Glutamatergic neuron (in vitro differentiated cells): ENCODE measurements at regions not wholly inside any gene's neighbourhood (a gene's known extent, or its start where the extent isn't known, plus 50 kb on each side); places are given as distances from the start of the nearest gene placed in this dataset.

Experiments
- DNase-seq: peaks from one replicate; pipeline ENCODE4 v3.0.0; 2022
- H3K27ac Mint-ChIP-seq: one replicate; pipeline ENCODE4 v1.8.0; 2020; ENCODE audit warnings: mild to moderate bottlenecking, mixed read lengths, inconsistent platforms; ENCODE audit not compliant: unreplicated experiment
- H3K27me3 Mint-ChIP-seq: one replicate; pipeline ENCODE4 v1.8.0; 2020; ENCODE audit warnings: mild to moderate bottlenecking, moderate library complexity, mixed read lengths, inconsistent platforms; ENCODE audit not compliant: unreplicated experiment
- H3K36me3 Mint-ChIP-seq: one replicate; pipeline ENCODE4 v1.8.0; 2020; ENCODE audit warnings: mild to moderate bottlenecking, mixed read lengths, inconsistent platforms; ENCODE audit not compliant: unreplicated experiment
- H3K4me1 Mint-ChIP-seq: one replicate; pipeline ENCODE4 v1.8.0; 2020; ENCODE audit warnings: mild to moderate bottlenecking, low read depth, mixed read lengths, inconsistent platforms; ENCODE audit not compliant: unreplicated experiment
- H3K4me3 Mint-ChIP-seq: one replicate; pipeline ENCODE4 v1.8.0; 2020; ENCODE audit warnings: mild to moderate bottlenecking, mixed read lengths, inconsistent platforms; ENCODE audit not compliant: unreplicated experiment
- H3K9me3 Mint-ChIP-seq: one replicate; pipeline ENCODE4 v1.8.0; 2020; ENCODE audit warnings: mild to moderate bottlenecking, moderate library complexity, mixed read lengths, inconsistent platforms; ENCODE audit not compliant: unreplicated experiment
- CTCF ChIP-seq: fragments of 200-600 bp; sonication (generic); IDR thresholded peaks from one replicate; pipeline ENCODE4 v1.5.0; 2021; ENCODE audit not compliant: partially characterized antibody, unreplicated experiment

DNA sequence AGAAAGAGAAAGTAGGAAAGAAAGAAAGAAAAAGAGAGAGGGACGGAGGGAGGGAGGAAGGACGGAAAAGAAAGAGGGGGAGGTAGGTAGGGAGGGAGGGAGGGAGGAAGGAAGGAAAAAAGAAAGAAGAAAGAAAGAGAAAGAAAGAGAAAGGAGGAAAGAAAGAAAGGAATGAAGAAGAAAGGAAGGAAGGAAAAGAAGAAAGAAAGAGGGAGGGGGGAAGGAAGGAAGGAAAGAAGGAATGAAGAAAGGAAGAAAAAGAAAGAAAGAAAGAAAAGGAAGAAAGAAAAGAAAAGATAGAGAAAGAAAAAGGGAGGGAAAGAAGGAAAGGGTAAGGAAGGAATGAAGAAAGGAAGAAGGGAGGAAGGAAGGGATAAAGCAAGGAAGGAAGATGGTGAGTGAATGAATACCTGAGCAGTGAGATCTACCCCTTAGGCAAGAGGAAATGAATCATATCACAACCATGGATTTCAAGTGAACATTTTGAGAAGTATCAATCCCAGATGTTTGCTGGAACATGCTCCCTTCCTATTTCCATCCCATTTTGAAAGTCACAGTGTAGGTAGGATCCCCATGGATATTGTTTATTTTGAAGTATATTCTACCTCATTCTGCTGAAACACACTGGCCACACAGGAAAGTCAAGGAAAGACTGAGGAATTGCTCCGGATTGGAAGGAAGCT lies 639.4 kb upstream of the TBX3 start:
- Mint-ChIP-seq H3K36me3 (no peaks in the 10 kb centered on the region), H3K27me3 (no peaks in the 10 kb centered on the region), H3K9me3 (peaks cover 2% of the 10 kb centered on the region), H3K27ac (no peak overlapping the region), H3K4me3 (no peak overlapping the region), H3K4me1 (no peaks in the 10 kb centered on the region)
- TF ChIP-seq CTCF, result no peak
- no peak for DNase-seq

- Mint-ChIP-seq H3K4me1 (no peaks in the 10 kb centered on the region), H3K9me3 (peaks cover 1% of the 10 kb centered on the region), H3K36me3 (no peaks in the 10 kb centered on the region), H3K27me3 (no peaks in the 10 kb centered on the region), H3K27ac (no peak overlapping the region), H3K4me3 (no peak overlapping the region)
- DNase-seq, result no peak
- TF ChIP-seq CTCF, result no peak
These were observed 638.3 kb upstream of the TBX3 start for GRCh38 chr12:115322275-115322674.

- Mint-ChIP-seq H3K4me3 (no peak overlapping the region), H3K9me3 (peaks cover 1% of the 10 kb centered on the region), H3K4me1 (no peaks in the 10 kb centered on the region), H3K27ac (no peak overlapping the region), H3K27me3 (no peaks in the 10 kb centered on the region), H3K36me3 (no peaks in the 10 kb centered on the region)
- no peak for DNase-seq
- no peak for TF ChIP-seq CTCF
These were observed 637.0 kb upstream of the TBX3 start for GRCh38 chr12:115320967-115321366.

DNA sequence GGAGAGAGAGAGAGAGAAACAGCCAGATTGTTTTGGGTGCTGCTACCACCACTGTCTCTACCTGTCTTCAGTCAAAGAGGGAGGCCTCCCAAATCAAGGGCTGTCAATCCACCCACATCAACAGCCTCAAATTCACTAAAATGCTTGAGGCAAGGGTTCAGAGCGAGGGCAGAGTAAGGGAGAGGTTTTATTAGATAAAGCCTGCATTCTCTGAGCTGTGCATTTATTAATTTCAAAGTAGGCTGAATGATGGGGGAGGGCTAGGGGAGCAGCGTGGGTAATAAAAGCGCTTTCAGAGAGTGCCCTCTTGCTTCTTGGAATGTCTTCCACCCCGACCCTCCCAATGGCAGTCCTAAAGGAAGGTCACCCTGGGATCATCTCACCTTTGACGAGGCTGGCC lies 636.5 kb upstream of the TBX3 start:
- Mint-ChIP-seq H3K9me3 (peaks cover 1% of the 10 kb centered on the region), H3K4me3 (no peak overlapping the region), H3K27ac (no peak overlapping the region)

More for the DNA sequence above, 636.5 kb upstream of the TBX3 start:
- TF ChIP-seq CTCF, result no peak
- no peaks in the 10 kb centered on the region for H3K4me1 Mint-ChIP-seq
- H3K36me3 Mint-ChIP-seq, result no peaks in the 10 kb centered on the region
- no peak for DNase-seq
- no peaks in the 10 kb centered on the region for H3K27me3 Mint-ChIP-seq
